Neuronal stem cell (in vitro differentiated cells): ENCODE measurements at regions not wholly inside any gene's neighbourhood (a gene's known extent, or its start where the extent isn't known, plus 50 kb on each side); places are given as distances from the start of the nearest gene placed in this dataset.
"Not testable (repeated sequence)": the region's sequence is repeated elsewhere in the genome, so short reads cannot be mapped to it uniquely, and the experiment has no call there.

Experiments
- DNase-seq: peaks from one replicate; pipeline ENCODE4 v3.0.0-alpha.2; 2013; ENCODE audit warnings: low spot score
- H2AFZ ChIP-seq: one replicate; pipeline ENCODE4 v1.6.1; 2013; ENCODE audit warnings: mild to moderate bottlenecking, low read length, inconsistent platforms
- H2AK5ac ChIP-seq: 2 replicates; pipeline ENCODE4 v1.6.1; 2013; ENCODE audit warnings: low read depth, mild to moderate bottlenecking, inconsistent platforms, low read length, moderate library complexity, mixed read lengths
- H2BK120ac ChIP-seq: 2 replicates; pipeline ENCODE4 v1.6.1; 2013; ENCODE audit warnings: low read depth, mild to moderate bottlenecking, inconsistent platforms, low read length, moderate library complexity, mixed read lengths
- H2BK12ac ChIP-seq: one replicate; pipeline ENCODE4 v1.6.1; 2013; ENCODE audit warnings: low read length, inconsistent platforms
- H2BK15ac ChIP-seq: 2 replicates; pipeline ENCODE4 v1.6.1; 2013; ENCODE audit warnings: mild to moderate bottlenecking, low read length, inconsistent platforms, mixed read lengths
- H2BK5ac ChIP-seq: one replicate; pipeline ENCODE4 v1.6.1; 2013; ENCODE audit warnings: inconsistent platforms, mild to moderate bottlenecking, low read length, moderate library complexity
- H3K14ac ChIP-seq: one replicate; pipeline ENCODE4 v1.6.1; 2013; ENCODE audit warnings: low read length, inconsistent platforms
- H3K18ac ChIP-seq: 2 replicates; pipeline ENCODE4 v1.6.1; 2013; ENCODE audit warnings: low read length, inconsistent platforms
- H3K23ac ChIP-seq: 2 replicates; pipeline ENCODE4 v1.6.1; 2013; ENCODE audit warnings: low read depth, mild to moderate bottlenecking, mixed read lengths, low read length, inconsistent platforms; ENCODE audit not compliant: poor library complexity
- H3K27ac ChIP-seq: replicated peaks from 3 replicates; pipeline ENCODE4 v1.5.1; 2013; ENCODE audit warnings: low read length, inconsistent platforms
- H3K27me3 ChIP-seq, 3 experiments: 2 replicates each; pipeline ENCODE4 v1.6.1; 2013; ENCODE audit warnings: low read length in 3 of 3, mild to moderate bottlenecking in 2 of 3, inconsistent platforms in 1 of 3, low read depth in 1 of 3, mixed read lengths in 1 of 3, moderate library complexity in 1 of 3; ENCODE audit not compliant: control insufficient read depth in 3 of 3, insufficient read depth in 3 of 3
- H3K36me3 ChIP-seq, 2 donors: replicated peaks in 1 of 2; 2 replicates each; pipeline ENCODE4 v1.6.1; 2013; ENCODE audit warnings: low read length in 2 of 2; ENCODE audit not compliant: control insufficient read depth in 2 of 2, insufficient read depth in 2 of 2
- H3K4ac ChIP-seq: 2 replicates; pipeline ENCODE4 v1.6.1; 2013; ENCODE audit warnings: inconsistent platforms, mild to moderate bottlenecking, low read length, moderate library complexity
- H3K4me1 ChIP-seq, 2 donors: 1 replicate in 1 of 2; 2 replicates in 1 of 2; pipeline ENCODE4 v1.6.1; 2013; ENCODE audit warnings: low read length in 2 of 2, low read depth in 1 of 2; ENCODE audit not compliant: control insufficient read depth in 2 of 2, insufficient read depth in 1 of 2
- H3K4me2 ChIP-seq: one replicate; pipeline ENCODE4 v1.6.1; 2013; ENCODE audit warnings: mild to moderate bottlenecking, low read length, inconsistent platforms; ENCODE audit not compliant: insufficient read depth, poor library complexity, severe bottlenecking
- H3K4me3 ChIP-seq, 2 donors: 2 replicates each; pipeline ENCODE4 v1.5.1; 2013; ENCODE audit warnings: low read length in 2 of 2, mild to moderate bottlenecking in 2 of 2, inconsistent platforms in 1 of 2, moderate library complexity in 1 of 2
- H3K79me1 ChIP-seq: one replicate; pipeline ENCODE4 v1.6.1; 2013; ENCODE audit warnings: low read depth, mild to moderate bottlenecking, inconsistent platforms, low read length, moderate library complexity
- H3K9ac ChIP-seq: one replicate; pipeline ENCODE4 v1.6.1; 2013; ENCODE audit warnings: mild to moderate bottlenecking, low read depth, low read length, inconsistent platforms; ENCODE audit not compliant: poor library complexity
- H3K9me3 ChIP-seq, 2 donors: replicated peaks in 1 of 2; 2 replicates each; pipeline versions ENCODE3 to v1.6.1; 2013; ENCODE audit warnings: low read length in 2 of 2, mild to moderate bottlenecking in 2 of 2, inconsistent platforms in 1 of 2, low read depth in 1 of 2, mixed read lengths in 1 of 2, moderate library complexity in 1 of 2; ENCODE audit not compliant: control insufficient read depth in 2 of 2, insufficient read depth in 1 of 2
- H4K8ac ChIP-seq: one replicate; pipeline ENCODE4 v1.6.1; 2013; ENCODE audit warnings: low read depth, mild to moderate bottlenecking, inconsistent platforms, low read length, moderate library complexity
- H4K91ac ChIP-seq: one replicate; pipeline ENCODE4 v1.6.1; 2013; ENCODE audit warnings: low read length, low read depth, mild to moderate bottlenecking, inconsistent platforms; ENCODE audit not compliant: poor library complexity
- WGBS, 2 donors: extraction: QIAGEN DNeasy Blood & Tissue Kit; methylation state at CpG; one replicate each; pipeline ENCODE4 v1.1.7; 2013; ENCODE audit warnings: missing lambda C conversion rate in 2 of 2, mixed read lengths in 1 of 2; ENCODE audit not compliant: insufficient read length in 2 of 2, insufficient replicate concordance in 1 of 2; ENCODE audit errors: extremely low coverage in 2 of 2; 5-methylcytosine and 5-hydroxymethylcytosine counted together

DNA sequence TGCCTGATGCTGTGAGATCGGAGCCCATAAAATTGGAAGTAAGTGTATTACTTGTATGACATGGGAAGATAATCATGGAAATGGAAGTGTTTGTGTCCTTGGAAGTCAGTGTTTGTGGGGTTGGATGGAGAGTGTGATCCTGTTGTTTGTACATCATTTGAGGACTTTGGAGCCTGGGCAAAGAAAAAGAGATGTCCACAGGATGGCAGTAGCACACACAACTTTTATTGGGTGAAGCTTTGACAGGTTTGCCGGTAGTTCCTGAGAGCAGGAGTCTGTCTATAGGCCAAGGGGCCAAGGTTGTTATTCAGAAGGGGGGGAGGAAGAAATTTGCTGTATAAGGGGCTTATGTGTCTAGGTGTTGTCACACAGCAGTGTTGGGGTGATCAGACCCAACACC, 533.3 kb downstream of the RPIA start:
- not testable (repeated sequence) for DNase-seq, H3K36me3 ChIP-seq, H3K4ac ChIP-seq, H2BK5ac ChIP-seq, H3K27ac ChIP-seq, H3K14ac ChIP-seq, H3K9me3 ChIP-seq, H2BK12ac ChIP-seq, H3K4me2 ChIP-seq, H3K79me1 ChIP-seq, H3K4me1 ChIP-seq, H3K4me3 ChIP-seq, H3K18ac ChIP-seq, H2BK120ac ChIP-seq, H3K9ac ChIP-seq, H2AFZ ChIP-seq, H4K8ac ChIP-seq, H3K27me3 ChIP-seq, H2BK15ac ChIP-seq, H4K91ac ChIP-seq, H2AK5ac ChIP-seq, H3K23ac ChIP-seq
- no CpG with 5 or more reads among the region's 2 CpGs for WGBS, 2 donors

DNA sequence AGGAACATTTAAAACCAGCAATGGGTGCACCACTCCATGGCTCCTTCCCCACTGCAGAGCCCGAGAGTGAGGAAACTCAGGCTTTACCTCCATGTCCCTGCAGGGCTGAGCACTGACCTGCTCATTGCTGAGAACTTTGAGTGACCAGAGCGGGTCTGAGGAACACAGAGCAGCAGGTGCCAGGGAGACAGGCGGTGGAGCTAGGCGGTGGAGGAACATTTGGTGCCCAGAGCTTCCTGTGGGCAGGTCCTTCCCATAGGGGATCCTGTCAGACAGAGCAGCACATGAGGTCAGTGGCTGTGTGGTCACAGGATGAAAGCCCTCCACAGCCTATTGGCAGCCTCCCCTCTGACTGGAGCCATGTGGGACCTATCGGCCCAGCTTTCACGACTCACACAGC, 538.5 kb downstream of the RPIA start:
- WGBS, 2 donors = no CpG with 5 or more reads among the region's 6 CpGs
- H3K18ac ChIP-seq, H2AK5ac ChIP-seq, H4K91ac ChIP-seq, H3K23ac ChIP-seq, H2BK12ac ChIP-seq, H2BK5ac ChIP-seq, H3K9ac ChIP-seq, H3K4ac ChIP-seq, H3K79me1 ChIP-seq, H2AFZ ChIP-seq, H3K9me3 ChIP-seq, H3K27me3 ChIP-seq, H3K14ac ChIP-seq, H3K4me2 ChIP-seq, H4K8ac ChIP-seq, H3K27ac ChIP-seq, H3K36me3 ChIP-seq, H3K4me1 ChIP-seq, DNase-seq, H2BK120ac ChIP-seq, H2BK15ac ChIP-seq, H3K4me3 ChIP-seq: not testable (repeated sequence)

DNA sequence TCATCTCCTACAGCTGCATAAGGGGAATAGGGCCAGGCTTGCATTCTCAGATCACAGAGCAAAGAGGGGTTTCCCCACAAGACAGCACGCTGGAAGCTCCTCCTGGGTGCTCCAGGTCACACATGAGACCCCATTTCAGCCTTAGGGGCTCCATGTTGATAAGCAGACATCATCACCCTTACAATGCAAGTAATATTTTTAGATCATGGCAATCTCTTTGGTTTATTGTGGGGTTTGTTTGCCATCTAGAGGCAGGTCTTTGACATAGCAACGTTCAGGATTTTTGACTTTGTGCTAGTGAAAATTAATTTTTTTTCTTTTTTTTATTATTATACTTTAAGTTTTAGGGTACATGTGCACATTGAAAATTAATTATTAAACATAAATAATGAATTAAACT, 539.8 kb downstream of the RPIA start:
- not testable (repeated sequence) for H4K8ac ChIP-seq, H3K4me3 ChIP-seq, H3K4ac ChIP-seq, H3K14ac ChIP-seq, H3K4me2 ChIP-seq, H3K79me1 ChIP-seq, H2AK5ac ChIP-seq, H2BK15ac ChIP-seq, H2BK12ac ChIP-seq, H3K18ac ChIP-seq, H3K9ac ChIP-seq, H3K23ac ChIP-seq, H2BK5ac ChIP-seq, H3K27me3 ChIP-seq, H3K27ac ChIP-seq, H3K4me1 ChIP-seq, DNase-seq, H2BK120ac ChIP-seq, H3K36me3 ChIP-seq, H3K9me3 ChIP-seq, H4K91ac ChIP-seq, H2AFZ ChIP-seq
- no CpG with 5 or more reads among the region's 2 CpGs for WGBS, 2 donors

DNA sequence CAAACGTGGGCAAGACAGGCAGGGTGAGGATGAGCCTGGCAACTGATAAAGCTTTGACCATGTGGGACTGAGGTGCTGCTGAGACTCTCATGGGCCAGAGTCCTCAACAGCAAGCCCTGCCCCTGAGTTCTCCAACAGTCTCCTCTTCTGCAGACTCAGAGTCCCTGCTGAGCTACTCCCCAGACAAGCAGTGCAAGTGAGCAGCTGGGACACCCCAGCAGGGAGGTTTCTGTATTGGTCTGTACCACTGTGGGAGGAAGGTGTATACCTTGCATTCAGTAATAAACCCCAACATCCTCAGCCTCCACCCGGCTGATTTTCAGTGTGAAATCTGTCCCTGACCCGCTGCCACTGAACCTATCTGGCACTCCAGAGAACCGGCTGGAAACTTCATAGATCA, 542.5 kb downstream of the RPIA start:
- H4K91ac ChIP-seq, H3K4me3 ChIP-seq, H4K8ac ChIP-seq, H3K79me1 ChIP-seq, H2BK12ac ChIP-seq, H3K27me3 ChIP-seq, H3K36me3 ChIP-seq, H3K9ac ChIP-seq, H3K4me2 ChIP-seq, H2BK120ac ChIP-seq, H2BK15ac ChIP-seq, H3K9me3 ChIP-seq, H3K18ac ChIP-seq, H3K23ac ChIP-seq, H3K4me1 ChIP-seq, H3K4ac ChIP-seq, H2AK5ac ChIP-seq, DNase-seq, H3K27ac ChIP-seq, H2AFZ ChIP-seq, H2BK5ac ChIP-seq, H3K14ac ChIP-seq: not testable (repeated sequence)
- no CpG with 5 or more reads among the region's 4 CpGs for WGBS, 2 donors
